ENCODE measurements at regions not wholly inside any gene's neighbourhood (a gene's known extent, or its start where the extent isn't known, plus 50 kb on each side); places are given as distances from the start of the nearest gene placed in this dataset.

- CTCF ChIA-PET (ENCODE audit: partially characterized antibody): interaction anchor here (0.6 to 1.7 kb wide), 4 partner anchors 10 to 1358 kb away, joined by 3 to 9 read pairs (median 4); no protein-coding TSS in a partner anchor
- H3K27ac ChIP-seq (ENCODE audit: low read depth, low read length): no peak overlapping the region
- H3K4me3 ChIP-seq (ENCODE audit: extremely low read depth in 1 of 4, insufficient read depth in 2 of 4, low read depth in 3 of 4, low read length in 4 of 4): no peak overlapping the region
Observed at GRCh38 chr13:76027131-76027530, 391.0 kb downstream of the LMO7 start.

More at GRCh38 chr13:76027131-76027530, 391.0 kb downstream of the LMO7 start:
- FAIRE-seq: no peak
- H3K23me2 ChIP-seq (ENCODE audit: low read depth, low read length): no peaks in the 10 kb centered on the region
- H3K9ac ChIP-seq (replicated peaks in 1 of 4; ENCODE audit: extremely low read depth in 1 of 4, low read depth in 3 of 4, low read length in 3 of 4): no peak overlapping the region
- no peak overlapping the region for H3K4ac ChIP-seq (replicated peaks; ENCODE audit: insufficient read length, low read depth, low read length)
- H3K79me1 ChIP-seq (ENCODE audit: low read depth, low read length): no peaks in the 10 kb centered on the region
- no peak overlapping the region for H3K23ac ChIP-seq (ENCODE audit: insufficient read length)
- no peak overlapping the region for H4K91ac ChIP-seq (replicated peaks; ENCODE audit: insufficient read length, low read length)
- no peak overlapping the region for H2BK120ac ChIP-seq (replicated peaks; ENCODE audit: low read depth, low read length)
- H4K5ac ChIP-seq (ENCODE audit: insufficient read length, low read depth, low read length): no peak overlapping the region
- H2AFZ ChIP-seq (ENCODE audit: low read length): 0 out of 2 replicates have a peak overlapping the region, but pooled peaks have one; percentile 6
- POLR2A ChIA-PET (ENCODE audit: partially characterized antibody): no interaction called here
- H3K18ac ChIP-seq (ENCODE audit: extremely low read depth, low read length): no peak overlapping the region
- no peak overlapping the region for H2BK20ac ChIP-seq (ENCODE audit: low read length)
- no peak overlapping the region for H2BK12ac ChIP-seq (ENCODE audit: low read depth, low read length)
- no peaks in the 10 kb centered on the region for H3K9me3 ChIP-seq (ENCODE audit: insufficient read depth in 2 of 2, low read depth in 1 of 2, low read length in 1 of 2)
- no peak overlapping the region for H2AK5ac ChIP-seq (ENCODE audit: low read depth, low read length)
- H3K27me3 ChIP-seq (replicated peaks in 1 of 4; ENCODE audit: control insufficient read depth in 3 of 4, extremely low read depth in 1 of 4, insufficient read depth in 3 of 4, low read length in 3 of 4): no peaks in the 10 kb centered on the region
- no peaks in the 10 kb centered on the region for H3K4me1 ChIP-seq (replicated peaks in 1 of 4; ENCODE audit: control insufficient read depth in 3 of 4, insufficient read depth in 4 of 4, low read length in 3 of 4)
- 76% methylated on average over 2 of the region's 2 CpGs; no CpG with 5 or more reads in 1 of the 2 experiments for WGBS, 2 experiments (ENCODE audit: extremely low coverage in 1 of 2, insufficient coverage in 1 of 2, insufficient read length in 1 of 2, insufficient replicate concordance in 2 of 2, low coverage in 1 of 2, low lambda C conversion rate in 2 of 2, missing lambda C conversion rate in 1 of 2)
- no peak for TF ChIP-seq KDM1A (IDR thresholded peaks at IDR 0.05; ENCODE audit: borderline replicate concordance, low read length)
- TF ChIP-seq TEAD4 (IDR thresholded peaks at IDR 0.05; ENCODE audit: low read depth, low read length): 0 out of 2 replicates have a peak, but pooled peaks have one; percentile 21
- H3K4me2 ChIP-seq (ENCODE audit: insufficient read depth in 1 of 2, low read depth in 2 of 2, low read length in 2 of 2): no peak overlapping the region
- no peak for DNase-seq (ENCODE audit: low read depth in 1 of 2, low spot score in 2 of 2)
- H3K79me2 ChIP-seq (ENCODE audit: control insufficient read depth in 1 of 2, insufficient read depth in 2 of 2, low read length in 2 of 2): no peaks in the 10 kb centered on the region
- H2BK5ac ChIP-seq (ENCODE audit: low read depth, low read length): no peak overlapping the region
- H2BK15ac ChIP-seq (ENCODE audit: low read length): no peak overlapping the region
- H4K8ac ChIP-seq (ENCODE audit: extremely low read depth, insufficient read depth, low read length): no peak overlapping the region
- no peak overlapping the region for H3K56ac ChIP-seq (replicated peaks; ENCODE audit: insufficient read length, low read depth, low read length)
- H3K14ac ChIP-seq (ENCODE audit: insufficient read length): no peak overlapping the region
- H3K36me3 ChIP-seq (ENCODE audit: control insufficient read depth in 2 of 4, insufficient read depth in 4 of 4, low read length in 3 of 4): no peaks in the 10 kb centered on the region
- H4K20me1 ChIP-seq (replicated peaks in 1 of 2; ENCODE audit: control insufficient read depth in 1 of 2, insufficient read depth in 2 of 2, low read length in 2 of 2): no peaks in the 10 kb centered on the region

All from H1 (cell line).